NCI-H146 (cell line): ENCODE measurements at regions not wholly inside any gene's neighbourhood (a gene's known extent, or its start where the extent isn't known, plus 50 kb on each side); places are given as distances from the start of the nearest gene placed in this dataset.
"Not testable (repeated sequence)": the region's sequence is repeated elsewhere in the genome, so short reads cannot be mapped to it uniquely, and the experiment has no call there.

ENCODE experiments used
- DNase-seq: peaks from one replicate; lab custom pipeline; 2025; lab: John Stamatoyannopoulos, UW

DNA sequence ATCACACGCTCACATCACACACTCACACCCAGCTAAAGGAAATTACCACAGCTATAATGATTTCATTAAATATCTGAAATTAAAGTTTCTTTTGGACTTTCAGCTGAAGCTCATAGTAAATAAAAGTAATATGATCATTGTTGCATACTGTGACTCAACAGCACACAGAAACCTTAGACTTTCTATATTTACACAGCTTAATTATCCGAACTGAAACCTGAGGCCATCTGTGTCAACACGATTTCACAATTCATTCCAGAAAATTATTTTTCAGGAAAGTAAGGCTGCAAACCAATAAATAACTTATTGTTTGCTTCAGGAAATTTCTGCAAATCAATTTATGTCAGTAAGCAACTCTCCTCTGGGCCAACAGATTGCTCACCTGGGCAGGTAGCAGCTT, 1352.2 kb upstream of the CDH18 start:
- DNase-seq: peak; percentile 60

DNA sequence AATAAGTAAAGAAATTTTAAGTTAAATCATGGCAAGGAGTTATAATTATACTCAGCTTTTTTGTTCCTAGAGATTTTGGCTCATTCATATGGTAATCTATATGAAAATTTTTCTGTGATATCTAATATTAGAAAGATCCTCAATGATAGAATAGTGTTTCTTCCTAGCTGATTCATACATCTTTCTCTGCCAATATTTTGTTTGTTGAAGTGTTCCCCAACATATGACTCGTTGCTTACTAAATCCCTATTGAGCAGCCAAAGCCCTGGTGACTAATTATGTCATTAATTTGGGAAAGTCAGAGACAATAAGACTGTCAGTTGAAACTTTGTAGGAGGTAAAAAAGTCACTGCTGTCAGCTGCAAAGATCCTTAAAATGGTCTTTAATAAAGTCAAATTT, 1348.5 kb upstream of the CDH18 start:
- not testable (repeated sequence) for DNase-seq

- DNase-seq: not testable (repeated sequence)
Observed at GRCh38 chr5:21315376-21315775, 1327.4 kb upstream of the CDH18 start.

GRCh38 chr5:21301205-21301604, 1313.2 kb upstream of the CDH18 start:
- DNase-seq: not testable (repeated sequence)

DNA sequence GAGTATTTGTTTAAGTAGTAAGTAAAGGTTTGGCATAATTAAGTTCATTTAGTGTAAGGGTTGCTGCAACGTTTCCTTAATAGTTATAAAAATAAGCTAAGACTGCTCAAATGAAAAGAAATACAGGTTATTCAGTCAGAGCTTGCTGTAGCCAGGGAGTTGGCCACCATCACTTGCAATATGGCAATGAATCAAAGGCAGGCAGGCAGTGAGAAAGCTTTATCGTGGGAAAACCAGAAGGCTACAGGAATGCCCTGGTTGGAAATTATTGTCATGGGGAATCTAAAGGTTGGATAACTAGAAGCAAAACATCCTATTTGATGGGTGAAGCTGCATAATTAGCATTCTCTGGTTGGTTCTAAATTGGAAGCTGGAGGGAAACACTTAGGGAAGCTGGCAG, 1286.4 kb upstream of the CDH18 start:
- DNase-seq: not testable (repeated sequence)

GRCh38 chr5:21263361-21263760, 1275.4 kb upstream of the CDH18 start:
- no peak for DNase-seq

DNA sequence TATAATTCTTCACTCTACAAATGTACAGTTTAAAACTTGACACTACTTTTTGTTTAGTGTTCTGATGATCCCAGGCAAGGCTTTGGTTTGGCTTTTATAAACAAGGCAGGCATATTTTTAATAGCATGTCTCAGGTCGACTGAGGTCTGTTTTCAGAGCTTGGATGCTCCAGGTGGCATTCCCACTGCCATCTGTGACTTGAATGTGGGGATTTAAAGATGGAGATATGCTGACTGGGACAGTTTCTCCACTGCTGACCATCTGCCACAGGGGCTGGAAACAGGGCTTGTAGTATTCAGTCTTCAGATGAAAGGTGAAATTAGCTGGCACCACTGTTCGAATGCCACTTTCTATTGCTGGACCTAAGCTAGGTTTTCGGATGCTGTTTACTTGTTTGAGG, 1266.2 kb upstream of the CDH18 start:
- no peak for DNase-seq

DNA sequence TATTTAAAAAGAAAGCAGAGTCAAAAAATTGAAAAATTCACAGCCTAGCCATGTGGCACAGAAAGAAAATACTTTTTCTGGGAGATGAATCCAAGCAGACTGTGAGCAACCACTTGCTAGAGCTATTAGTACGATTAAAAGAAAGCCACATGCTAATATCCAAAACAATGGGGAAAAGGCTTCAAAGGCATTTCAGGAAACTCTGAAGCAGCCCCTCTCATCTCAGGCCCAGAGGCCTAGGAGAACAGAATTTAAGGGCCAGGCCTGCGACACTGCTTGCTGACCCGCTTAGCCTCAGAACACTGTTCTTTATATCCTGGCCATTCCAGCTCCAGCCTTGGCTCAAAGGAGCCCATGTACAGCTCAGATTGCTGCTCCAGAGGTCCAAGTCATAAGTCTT, 1257.0 kb upstream of the CDH18 start:
- no peak for DNase-seq

GRCh38 chr5:21238786-21239185, 1250.8 kb upstream of the CDH18 start:
- DNase-seq: no peak

DNA sequence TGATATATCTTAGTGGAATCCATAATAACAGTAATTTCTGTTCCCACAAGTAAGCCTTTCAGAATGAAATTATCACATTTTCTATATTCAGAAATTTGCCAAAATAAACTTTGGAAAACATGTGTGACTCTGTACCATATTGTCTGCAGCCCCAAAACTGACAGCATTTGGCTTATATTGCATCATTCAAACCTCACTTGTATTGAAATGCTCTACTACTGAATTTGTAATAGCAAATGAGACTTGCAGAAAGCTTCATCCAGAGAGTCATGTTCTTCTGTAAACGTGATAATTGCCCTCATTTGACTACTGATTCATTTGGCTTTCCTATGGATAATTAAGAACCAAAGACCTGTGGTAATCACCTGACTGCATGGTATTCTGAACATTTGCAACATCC, 1249.5 kb upstream of the CDH18 start:
- peak; percentile 49 for DNase-seq

GRCh38 chr5:21236971-21237427, 1249.0 kb upstream of the CDH18 start:
- peak; percentile 34 for DNase-seq

DNA sequence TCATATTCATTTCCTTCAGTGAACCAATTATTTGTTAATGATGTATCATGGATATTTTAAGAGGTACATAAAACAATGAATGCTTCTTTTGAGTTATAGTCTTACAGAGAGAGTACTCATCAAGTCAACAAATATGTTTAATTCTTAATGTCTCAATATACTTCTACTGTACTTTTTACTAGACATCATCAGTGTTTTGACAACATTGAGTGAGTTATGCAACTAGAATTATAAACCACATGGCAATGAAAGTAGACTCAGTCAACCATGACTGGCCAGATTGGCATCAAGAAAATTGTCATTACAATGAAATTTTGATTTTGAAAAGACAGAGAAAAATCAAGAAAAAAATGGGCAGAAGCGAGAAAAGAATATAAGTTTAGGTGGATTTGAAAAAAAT, 1248.1 kb upstream of the CDH18 start:
- no peak for DNase-seq

GRCh38 chr5:21225223-21226064, 1237.4 kb upstream of the CDH18 start:
- no peak for DNase-seq

DNA sequence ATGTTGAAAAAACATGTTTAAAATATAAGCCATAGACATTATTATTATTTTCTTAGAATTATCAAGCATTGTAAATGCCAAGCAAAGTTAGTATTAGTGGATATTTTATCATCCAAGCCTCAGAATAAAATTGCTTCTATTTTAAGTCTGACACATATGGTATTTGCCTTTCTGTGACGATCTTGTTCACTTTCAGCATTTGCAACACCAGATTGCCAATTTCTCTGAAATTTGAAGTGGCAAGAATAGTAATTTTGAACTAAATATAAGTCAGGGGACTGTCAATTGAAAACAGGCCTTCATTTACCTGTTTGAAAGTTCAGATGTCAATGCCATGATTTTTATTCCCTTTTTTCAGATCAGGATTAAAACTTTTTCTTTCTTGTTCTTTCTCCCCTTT, 1233.6 kb upstream of the CDH18 start:
- DNase-seq: no peak

DNA sequence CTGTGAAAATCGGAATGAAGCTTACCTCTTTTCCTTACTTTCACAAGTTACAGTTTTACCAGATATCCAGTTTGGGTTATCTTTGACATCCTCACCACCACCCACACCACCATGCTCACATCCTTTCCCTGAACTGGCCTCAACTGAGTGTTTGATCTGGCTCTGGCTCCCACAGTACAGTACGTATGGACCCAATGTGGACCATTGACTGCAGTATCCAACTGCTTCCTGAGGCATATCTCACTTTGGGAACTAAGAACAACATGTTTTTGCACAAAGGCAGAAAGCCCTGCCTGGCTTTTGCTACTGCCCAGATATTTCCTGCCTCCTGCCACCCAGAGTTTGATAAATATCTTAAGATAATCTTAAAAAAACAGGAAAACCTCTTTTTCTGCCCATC, 1232.0 kb upstream of the CDH18 start:
- DNase-seq: no peak

DNA sequence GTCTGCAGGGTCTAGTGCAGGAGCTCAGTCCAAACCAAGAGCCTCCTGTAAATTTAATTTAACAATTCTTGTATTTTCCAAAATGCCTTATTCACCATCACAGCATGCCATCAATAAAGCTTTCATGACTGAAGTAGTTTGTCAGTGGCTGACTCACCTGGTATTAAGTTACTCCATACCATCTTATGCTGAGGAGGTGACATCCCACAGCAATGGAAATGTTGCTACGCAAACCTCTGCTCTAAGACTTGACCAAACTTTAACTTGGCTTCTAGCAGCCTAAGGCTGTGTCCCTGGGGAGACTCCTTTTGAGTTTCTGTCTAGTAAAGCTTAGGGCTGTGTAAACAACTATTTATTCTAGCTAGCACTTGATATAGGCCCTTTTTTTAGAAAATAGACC, 1231.3 kb upstream of the CDH18 start:
- DNase-seq: peak; percentile 3

- DNase-seq: no peak
Observed at GRCh38 chr5:21212026-21212425, 1224.0 kb upstream of the CDH18 start.

DNA sequence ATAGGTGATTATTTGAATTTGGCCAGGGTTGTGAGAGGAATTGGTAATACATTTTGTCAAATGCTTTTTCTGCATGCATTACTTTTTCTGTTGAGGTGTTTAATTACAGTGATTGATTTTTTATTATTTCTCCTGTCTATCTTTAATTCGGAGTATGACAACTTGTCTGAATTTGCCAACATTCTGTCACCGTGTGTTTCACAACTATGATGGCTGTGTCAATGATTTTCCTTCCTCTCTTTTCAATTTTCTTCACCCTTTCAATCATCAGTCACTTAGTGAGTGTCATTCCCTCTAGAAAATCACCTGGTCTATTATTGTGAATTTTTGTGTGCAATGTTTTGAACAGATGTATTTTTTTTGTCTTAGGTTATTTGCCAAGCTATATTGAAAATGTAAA, 1221.4 kb upstream of the CDH18 start:
- no peak for DNase-seq

GRCh38 chr5:21199087-21199486, 1211.1 kb upstream of the CDH18 start:
- no peak for DNase-seq

- no peak for DNase-seq
Observed at GRCh38 chr5:21195145-21195544, 1207.1 kb upstream of the CDH18 start.

DNA sequence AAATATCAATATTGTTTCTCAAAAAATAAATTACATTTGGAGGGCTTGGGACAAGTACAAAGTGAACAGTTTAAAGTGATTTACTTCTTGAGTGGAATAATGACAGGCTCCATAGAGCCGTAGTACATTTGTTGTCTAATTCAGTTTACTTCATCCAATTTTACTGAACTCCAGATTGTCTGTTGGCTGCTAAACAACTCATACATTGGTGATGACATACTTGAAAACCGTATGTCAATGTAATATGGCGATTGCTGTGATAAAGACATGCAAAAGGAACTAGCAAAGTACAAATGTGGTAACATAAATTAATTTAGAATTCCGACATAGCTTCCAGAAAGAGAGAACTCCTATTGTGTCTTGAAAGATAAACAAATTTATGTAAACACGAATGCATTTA, 1197.5 kb upstream of the CDH18 start:
- DNase-seq: no peak

GRCh38 chr5:21184581-21184980, 1196.6 kb upstream of the CDH18 start:
- no peak for DNase-seq

DNA sequence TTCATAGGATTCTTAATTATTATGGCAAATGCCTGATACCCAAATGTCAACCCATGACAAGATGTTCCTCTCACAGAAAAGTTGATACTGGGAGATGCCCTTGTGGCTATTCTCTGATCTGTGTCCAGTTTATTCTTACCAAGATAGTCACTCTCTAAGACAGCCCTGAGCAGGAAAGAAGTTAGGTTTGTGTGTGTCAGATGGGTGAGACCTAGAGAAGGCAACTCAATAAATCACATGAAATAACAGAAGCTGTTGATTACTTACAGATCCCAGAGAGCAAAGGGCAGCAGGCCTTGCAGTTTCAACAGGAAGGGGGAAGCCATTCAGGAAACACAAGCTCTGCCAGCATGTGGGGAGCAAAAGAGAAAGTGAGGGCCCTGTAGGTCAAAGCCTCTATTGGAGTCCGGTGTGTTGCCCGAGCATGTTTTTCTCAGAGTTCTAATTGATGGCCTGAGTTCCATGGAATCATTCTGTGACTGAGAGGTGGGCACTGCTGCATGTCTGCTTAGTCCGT, 1193.7 kb upstream of the CDH18 start:
- DNase-seq: no peak

DNA sequence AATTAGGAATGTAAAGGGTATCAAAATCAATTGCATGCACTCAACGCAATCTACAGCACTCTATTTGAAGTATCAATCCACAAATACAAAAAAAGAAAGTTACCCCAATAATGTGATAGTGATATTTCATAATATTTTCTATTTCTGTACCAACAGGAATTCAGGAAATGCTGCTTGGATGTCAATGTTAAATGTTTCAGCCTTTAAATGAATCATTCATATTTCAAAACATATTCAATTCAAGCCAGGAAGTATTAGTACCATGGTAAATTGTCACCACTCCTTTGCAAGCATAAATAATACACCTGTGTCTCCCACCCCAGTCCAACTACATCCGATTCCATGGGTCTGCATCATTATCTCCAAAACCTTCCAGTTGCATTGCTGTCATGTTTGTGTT, 1185.5 kb upstream of the CDH18 start:
- no peak for DNase-seq
